ENCODE measurements at regions not wholly inside any gene's neighbourhood (a gene's known extent, or its start where the extent isn't known, plus 50 kb on each side); places are given as distances from the start of the nearest gene placed in this dataset.

DNA sequence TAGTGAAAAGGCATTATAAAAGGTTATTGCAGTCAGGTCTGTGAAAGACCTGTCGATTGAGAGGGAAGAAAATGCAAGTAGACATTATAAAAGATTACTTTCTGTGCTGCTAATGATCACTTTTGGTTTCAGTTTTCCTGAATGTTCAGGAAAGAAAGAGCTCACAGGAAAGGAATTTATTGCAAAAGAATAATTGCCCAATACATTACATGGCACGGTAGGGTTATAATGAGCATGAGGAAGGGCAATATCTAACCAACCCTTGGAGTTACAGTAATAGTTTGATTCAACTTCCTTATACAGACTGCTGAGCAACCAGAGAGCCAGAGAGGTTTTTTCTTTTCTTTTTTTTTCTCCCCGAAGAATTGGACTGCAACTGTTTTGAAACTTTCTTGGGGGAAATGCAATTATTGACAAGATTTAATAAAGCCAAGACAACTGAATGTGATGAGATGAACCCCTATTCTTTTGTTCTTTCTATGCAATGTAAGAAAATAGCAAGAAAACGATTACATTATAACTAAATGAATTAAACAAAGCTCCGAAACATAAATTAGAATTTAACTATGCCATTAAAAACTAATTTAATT lies 247.0 kb downstream of the C4orf33 start:
- Mint-ChIP-seq H3K27me3 (peaks cover 6 to 7% of the 10 kb centered on the region in 2 donors), H3K27ac (no peak overlapping the region), H3K4me3 (no peak overlapping the region), H3K9me3 (peaks cover 0 to 3% (median 0%) of the 10 kb centered on the region in 5 donors), H3K36me3 (no peaks in the 10 kb centered on the region), H3K4me1 (no peaks in the 10 kb centered on the region)
- ChIA-PET POLR2A (no interaction called here), CTCF (no interaction called here)
- H3K27ac ChIP-seq (ENCODE audit: low read depth, low read length): no peak overlapping the region
- no peaks in the 10 kb centered on the region for H3K27me3 ChIP-seq (ENCODE audit: insufficient read depth, low read length, poor library complexity, severe bottlenecking)
- no peak for DNase-seq
- no peaks in the 10 kb centered on the region for H3K9me3 ChIP-seq (ENCODE audit: low read length)
- H3K4me1 ChIP-seq (ENCODE audit: insufficient read depth, low read length): no peaks in the 10 kb centered on the region
- H3K4me3 ChIP-seq (ENCODE audit: low read length): no peak overlapping the region
- no peaks in the 10 kb centered on the region for H3K36me3 ChIP-seq (ENCODE audit: insufficient read depth, low read length)

DNA sequence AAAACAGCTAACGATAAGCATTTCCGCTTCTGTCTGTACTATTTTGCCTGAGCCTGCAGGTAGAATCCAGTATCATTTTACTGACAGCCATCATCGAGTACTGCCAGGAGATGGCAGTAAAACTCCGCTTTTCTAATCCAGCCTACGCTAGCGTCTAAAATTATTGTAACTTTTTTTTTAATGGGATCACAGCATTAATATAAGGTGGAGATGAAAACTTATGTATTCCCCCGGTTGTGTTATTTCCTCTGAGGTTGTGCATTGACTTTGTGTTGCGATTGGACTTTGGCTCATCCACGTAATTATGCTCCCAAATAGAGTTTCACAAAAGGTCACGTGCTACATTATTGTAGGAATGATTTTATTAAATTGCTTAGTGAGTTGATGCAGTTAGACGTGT lies 248.1 kb downstream of the C4orf33 start:
- Histone ChIP-seq H3K27me3 (ENCODE audit: insufficient read depth, low read length, poor library complexity, severe bottlenecking) (no peaks in the 10 kb centered on the region), H3K4me1 (ENCODE audit: insufficient read depth, low read length) (no peaks in the 10 kb centered on the region), H3K27ac (ENCODE audit: low read depth, low read length) (no peak overlapping the region), H3K9me3 (ENCODE audit: low read length) (no peaks in the 10 kb centered on the region), H3K4me3 (ENCODE audit: low read length) (no peak overlapping the region), H3K36me3 (ENCODE audit: insufficient read depth, low read length) (no peaks in the 10 kb centered on the region)
- ChIA-PET POLR2A (no interaction called here), CTCF (interaction anchor here (0.7 kb wide), 1 partner anchor 16 kb away, joined by 3 read pairs; no protein-coding TSS in a partner anchor)
- Mint-ChIP-seq H3K27ac (no peak overlapping the region), H3K4me1 (no peaks in the 10 kb centered on the region), H3K27me3 (peaks cover 4 to 6% of the 10 kb centered on the region in 2 donors), H3K9me3 (no peaks in the 10 kb centered on the region), H3K4me3 (no peak overlapping the region), H3K36me3 (no peaks in the 10 kb centered on the region)
- no peak for DNase-seq

DNA sequence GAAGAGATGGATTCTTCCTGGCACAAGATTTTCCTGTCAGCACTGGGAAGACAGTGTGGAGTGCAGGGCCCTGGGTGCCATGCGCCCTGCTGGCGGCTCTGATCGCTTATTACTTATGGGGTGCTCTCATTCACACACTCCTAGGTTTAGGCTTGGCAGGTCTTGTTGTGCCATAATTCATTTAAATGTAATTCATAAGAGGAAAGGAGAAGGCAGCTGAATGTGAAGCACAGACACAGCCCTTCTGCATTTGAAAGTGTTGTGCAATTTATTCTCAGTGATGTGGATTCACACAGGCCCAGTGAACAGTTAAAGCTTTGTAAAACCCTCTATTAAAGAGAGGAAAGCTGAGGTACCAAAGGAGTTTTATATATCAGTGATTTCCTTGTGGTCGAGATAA lies 249.7 kb downstream of the C4orf33 start:
- Histone ChIP-seq H3K27ac (ENCODE audit: low read depth, low read length) (no peak overlapping the region), H3K4me3 (ENCODE audit: low read length) (no peak overlapping the region), H3K27me3 (ENCODE audit: insufficient read depth, low read length, poor library complexity, severe bottlenecking) (no peaks in the 10 kb centered on the region), H3K9me3 (ENCODE audit: low read length) (no peaks in the 10 kb centered on the region), H3K4me1 (ENCODE audit: insufficient read depth, low read length) (no peaks in the 10 kb centered on the region), H3K36me3 (ENCODE audit: insufficient read depth, low read length) (no peaks in the 10 kb centered on the region)
- CTCF ChIA-PET: no interaction called here
- H3K27me3 Mint-ChIP-seq: peaks cover 3% of the 10 kb centered on the region in 2 donors
- POLR2A ChIA-PET: no interaction called here
- no peak overlapping the region for H3K27ac Mint-ChIP-seq
- H3K36me3 Mint-ChIP-seq: no peaks in the 10 kb centered on the region
- no peaks in the 10 kb centered on the region for H3K9me3 Mint-ChIP-seq
- no peaks in the 10 kb centered on the region for H3K4me1 Mint-ChIP-seq
- no peak for DNase-seq
- H3K4me3 Mint-ChIP-seq: no peak overlapping the region

DNA sequence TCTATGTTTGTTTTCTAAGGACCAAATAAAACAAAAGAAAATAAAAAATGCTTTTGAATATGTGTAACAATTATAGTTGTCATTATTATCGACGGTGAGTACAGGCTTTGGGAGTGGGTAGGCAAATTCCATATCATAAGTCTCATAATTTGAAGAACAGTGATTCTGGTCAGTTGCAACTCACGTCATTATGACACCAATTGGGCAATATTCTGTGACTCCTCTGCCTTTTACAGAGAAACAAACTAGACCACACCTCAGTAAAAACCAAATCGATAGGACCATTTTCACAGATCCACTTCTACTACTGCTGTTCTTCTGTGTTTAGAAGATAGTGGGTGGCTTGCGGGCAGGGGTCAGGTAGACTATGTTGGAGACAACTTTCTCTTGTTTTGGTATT lies 250.1 kb downstream of the C4orf33 start:
- Histone ChIP-seq H3K9me3 (ENCODE audit: low read length) (no peaks in the 10 kb centered on the region), H3K4me1 (ENCODE audit: insufficient read depth, low read length) (no peaks in the 10 kb centered on the region), H3K4me3 (ENCODE audit: low read length) (no peak overlapping the region), H3K27me3 (ENCODE audit: insufficient read depth, low read length, poor library complexity, severe bottlenecking) (no peaks in the 10 kb centered on the region), H3K27ac (ENCODE audit: low read depth, low read length) (no peak overlapping the region), H3K36me3 (ENCODE audit: insufficient read depth, low read length) (no peaks in the 10 kb centered on the region)
- no peaks in the 10 kb centered on the region for H3K36me3 Mint-ChIP-seq
- no peaks in the 10 kb centered on the region for H3K9me3 Mint-ChIP-seq
- H3K4me1 Mint-ChIP-seq: no peaks in the 10 kb centered on the region
- H3K4me3 Mint-ChIP-seq: no peak overlapping the region
- ChIA-PET POLR2A (no interaction called here), CTCF (no interaction called here)
- H3K27me3 Mint-ChIP-seq: peaks cover under 1 to 3% of the 10 kb centered on the region in 2 donors
- no peak for DNase-seq
- no peak overlapping the region for H3K27ac Mint-ChIP-seq

- no peak overlapping the region for H3K4me3 Mint-ChIP-seq
- no peaks in the 10 kb centered on the region for H3K9me3 Mint-ChIP-seq
- H3K36me3 Mint-ChIP-seq: no peaks in the 10 kb centered on the region
- Histone ChIP-seq H3K4me3 (ENCODE audit: low read length) (no peak overlapping the region), H3K36me3 (ENCODE audit: insufficient read depth, low read length) (no peaks in the 10 kb centered on the region), H3K9me3 (ENCODE audit: low read length) (no peaks in the 10 kb centered on the region), H3K27ac (ENCODE audit: low read depth, low read length) (no peak overlapping the region), H3K4me1 (ENCODE audit: insufficient read depth, low read length) (no peaks in the 10 kb centered on the region), H3K27me3 (ENCODE audit: insufficient read depth, low read length, poor library complexity, severe bottlenecking) (no peaks in the 10 kb centered on the region)
- DNase-seq: no peak
- no peak overlapping the region for H3K27ac Mint-ChIP-seq
- ChIA-PET CTCF (no interaction called here), POLR2A (no interaction called here)
- H3K27me3 Mint-ChIP-seq: peaks cover 3 to 4% of the 10 kb centered on the region in 2 donors
- H3K4me1 Mint-ChIP-seq: no peaks in the 10 kb centered on the region
Measured at GRCh38 chr4:129346734-129347133, 250.8 kb downstream of the C4orf33 start.

- DNase-seq: no peak
- Histone ChIP-seq H3K4me1 (ENCODE audit: insufficient read depth, low read length) (no peaks in the 10 kb centered on the region), H3K27me3 (ENCODE audit: insufficient read depth, low read length, poor library complexity, severe bottlenecking) (no peaks in the 10 kb centered on the region), H3K27ac (ENCODE audit: low read depth, low read length) (no peak overlapping the region), H3K9me3 (ENCODE audit: low read length) (no peaks in the 10 kb centered on the region), H3K36me3 (ENCODE audit: insufficient read depth, low read length) (no peaks in the 10 kb centered on the region), H3K4me3 (ENCODE audit: low read length) (no peak overlapping the region)
- H3K27ac Mint-ChIP-seq: no peak overlapping the region
- peaks cover 1 to 27% of the 10 kb centered on the region in 2 donors for H3K27me3 Mint-ChIP-seq
- ChIA-PET POLR2A (no interaction called here), CTCF (interaction anchor here (1.7 kb wide), 1 partner anchor 12 kb away, joined by 7 read pairs; no protein-coding TSS in a partner anchor)
- no peaks in the 10 kb centered on the region for H3K9me3 Mint-ChIP-seq
- H3K36me3 Mint-ChIP-seq: no peaks in the 10 kb centered on the region
- H3K4me1 Mint-ChIP-seq: no peaks in the 10 kb centered on the region
- H3K4me3 Mint-ChIP-seq: no peak overlapping the region
Measured at GRCh38 chr4:129350834-129351721, 255.1 kb downstream of the C4orf33 start.

DNA sequence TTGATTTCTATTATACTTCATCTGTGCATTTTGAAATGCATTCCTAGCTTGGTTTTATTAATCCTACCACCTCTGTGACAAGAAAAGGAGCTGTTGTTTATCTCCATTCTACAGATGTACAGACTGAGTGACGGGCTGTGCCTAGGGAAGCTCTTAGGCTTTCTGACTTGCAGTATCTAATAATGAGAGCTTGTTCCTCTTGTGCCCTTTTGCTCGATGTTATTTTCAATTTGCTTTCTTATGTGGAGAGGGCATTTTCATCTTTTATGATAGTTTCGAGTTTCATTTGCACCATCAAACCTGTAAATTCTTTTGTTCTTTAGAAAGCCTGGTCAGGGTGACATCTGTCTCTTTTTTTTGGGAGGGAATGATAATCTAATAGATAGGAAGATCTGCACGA lies 256.5 kb downstream of the C4orf33 start:
- H3K4me3 ChIP-seq (ENCODE audit: low read length): no peak overlapping the region
- H3K27ac Mint-ChIP-seq: no peak overlapping the region
- H3K36me3 ChIP-seq (ENCODE audit: insufficient read depth, low read length): no peaks in the 10 kb centered on the region
- no peaks in the 10 kb centered on the region for H3K9me3 ChIP-seq (ENCODE audit: low read length)
- no peaks in the 10 kb centered on the region for H3K27me3 ChIP-seq (ENCODE audit: insufficient read depth, low read length, poor library complexity, severe bottlenecking)
- H3K4me1 ChIP-seq (ENCODE audit: insufficient read depth, low read length): no peaks in the 10 kb centered on the region
- H3K9me3 Mint-ChIP-seq: no peaks in the 10 kb centered on the region
- H3K27me3 Mint-ChIP-seq: peaks cover 2 to 28% of the 10 kb centered on the region in 2 donors
- H3K27ac ChIP-seq (ENCODE audit: low read depth, low read length): no peak overlapping the region
- POLR2A ChIA-PET: no interaction called here
- H3K36me3 Mint-ChIP-seq: no peaks in the 10 kb centered on the region
- no peak for DNase-seq
- CTCF ChIA-PET: interaction anchor here (1.7 kb wide), 1 partner anchor 10 kb away, joined by 7 read pairs; no protein-coding TSS in a partner anchor
- H3K4me3 Mint-ChIP-seq: no peak overlapping the region
- H3K4me1 Mint-ChIP-seq: no peaks in the 10 kb centered on the region

DNA sequence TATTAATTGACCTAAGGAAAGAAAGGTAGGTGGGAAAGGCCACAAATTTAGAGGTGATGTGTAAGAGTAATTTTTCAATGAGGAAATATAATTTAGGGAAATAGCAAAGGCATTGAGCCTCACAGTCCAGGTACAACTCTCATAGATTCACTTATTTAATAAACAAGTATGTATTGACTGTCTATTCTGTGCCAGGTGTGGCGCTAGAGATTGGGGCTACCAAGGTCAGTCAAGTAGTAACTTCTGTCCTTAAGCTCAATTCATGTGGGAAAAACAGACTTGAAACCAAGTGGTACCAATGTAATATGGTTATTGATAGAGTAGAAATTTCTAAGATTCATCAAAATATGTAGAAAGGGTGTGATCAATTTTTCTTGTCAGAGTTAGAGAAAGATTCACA lies 257.5 kb downstream of the C4orf33 start:
- ChIA-PET POLR2A (no interaction called here), CTCF (no interaction called here)
- no peak for DNase-seq
- H3K27me3 ChIP-seq (ENCODE audit: insufficient read depth, low read length, poor library complexity, severe bottlenecking): no peaks in the 10 kb centered on the region
- no peak overlapping the region for H3K4me3 ChIP-seq (ENCODE audit: low read length)
- Mint-ChIP-seq H3K27me3 (peaks cover 2 to 30% of the 10 kb centered on the region in 2 donors), H3K9me3 (no peaks in the 10 kb centered on the region), H3K4me3 (no peak overlapping the region), H3K27ac (no peak overlapping the region), H3K36me3 (no peaks in the 10 kb centered on the region), H3K4me1 (no peaks in the 10 kb centered on the region)
- H3K9me3 ChIP-seq (ENCODE audit: low read length): no peaks in the 10 kb centered on the region
- H3K36me3 ChIP-seq (ENCODE audit: insufficient read depth, low read length): no peaks in the 10 kb centered on the region
- no peaks in the 10 kb centered on the region for H3K4me1 ChIP-seq (ENCODE audit: insufficient read depth, low read length)
- no peak overlapping the region for H3K27ac ChIP-seq (ENCODE audit: low read depth, low read length)

All from CD8-positive, alpha-beta memory T cell (primary cell).